SH-SY5Y (cell line): ENCODE measurements at regions not wholly inside any gene's neighbourhood (a gene's known extent, or its start where the extent isn't known, plus 50 kb on each side); places are given as distances from the start of the nearest gene placed in this dataset.

Experiments used
- GATA2 ChIP-seq: IDR thresholded peaks from 2 replicates; pipeline ENCODE4 v1.6.1; 2011; ENCODE audit warnings: mild to moderate bottlenecking, low read depth, low read length
- GATA3 ChIP-seq: IDR thresholded peaks from 2 replicates; pipeline ENCODE4 v1.6.1; 2011; ENCODE audit warnings: low read depth, mild to moderate bottlenecking, low read length, moderate library complexity

DNA sequence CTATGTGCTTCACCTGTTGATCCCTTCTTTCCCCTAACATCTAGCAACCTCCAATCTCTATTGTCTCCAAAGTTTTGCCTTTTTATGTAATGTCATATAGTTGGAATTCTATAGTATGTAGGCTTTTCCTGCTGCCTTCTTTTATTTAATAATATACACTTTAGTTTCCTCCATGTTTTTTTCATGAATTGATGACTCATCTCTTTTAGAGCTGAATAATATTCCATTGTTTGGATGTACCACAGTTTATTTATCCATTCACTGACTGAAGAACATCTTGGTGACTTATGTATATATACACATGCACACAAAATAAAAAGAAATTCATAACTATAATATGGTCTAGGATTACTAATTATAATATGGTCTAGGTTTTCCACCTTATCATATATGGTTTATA lies 1314.2 kb downstream of the OTOL1 start:
- TF ChIP-seq GATA3 (no peak), GATA2 (no peak)
